ENCODE measurements at regions not wholly inside any gene's neighbourhood (a gene's known extent, or its start where the extent isn't known, plus 50 kb on each side); places are given as distances from the start of the nearest gene placed in this dataset.

DNA sequence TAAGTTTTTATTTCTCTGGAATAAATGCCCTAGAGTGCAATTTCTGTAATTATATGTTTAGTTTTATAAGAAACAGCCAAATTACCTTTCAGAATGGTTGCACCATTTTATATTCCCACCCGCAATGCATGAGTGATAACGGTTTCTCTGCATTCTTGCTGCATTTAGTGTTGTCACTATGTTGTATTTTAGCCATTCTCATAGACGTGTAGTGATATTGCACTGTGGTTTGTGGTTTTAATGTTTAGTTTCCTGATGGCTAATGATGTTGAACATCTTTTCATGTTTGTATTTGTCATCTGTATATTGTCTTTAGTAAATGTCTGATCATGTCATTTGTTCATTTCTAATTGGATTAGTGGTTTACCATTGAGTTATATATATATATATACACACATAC is 73.0 kb upstream of the GOLIM4 start:
- Histone ChIP-seq H2AFZ (ENCODE audit: low read length) (no peak overlapping the region), H3K9me2 (replicated peaks; ENCODE audit: insufficient read depth, low read length) (no peaks in the 10 kb centered on the region), H3K9me3 (replicated peaks; ENCODE audit: insufficient read depth, low read length) (no peaks in the 10 kb centered on the region), H3K4me3 (ENCODE audit: low read length) (no peak overlapping the region), H3F3A (ENCODE audit: insufficient read depth, low read length) (no peaks in the 10 kb centered on the region), H3K79me2 (ENCODE audit: low read length) (no peaks in the 10 kb centered on the region), H4K20me1 (ENCODE audit: insufficient read depth, low read length) (no peaks in the 10 kb centered on the region), H3K27ac (ENCODE audit: low read length) (no peak overlapping the region), H3K4me2 (ENCODE audit: low read depth, low read length) (no peak overlapping the region), H3K36me3 (replicated peaks; ENCODE audit: insufficient read depth, low read length) (no peaks in the 10 kb centered on the region), H3K27me3 (replicated peaks; ENCODE audit: insufficient read depth, low read length) (no peaks in the 10 kb centered on the region), H3K9ac (ENCODE audit: low read length) (no peak overlapping the region), H3K4me1 (ENCODE audit: low read length) (no peaks in the 10 kb centered on the region)
- TF ChIP-seq, protein P1, sequence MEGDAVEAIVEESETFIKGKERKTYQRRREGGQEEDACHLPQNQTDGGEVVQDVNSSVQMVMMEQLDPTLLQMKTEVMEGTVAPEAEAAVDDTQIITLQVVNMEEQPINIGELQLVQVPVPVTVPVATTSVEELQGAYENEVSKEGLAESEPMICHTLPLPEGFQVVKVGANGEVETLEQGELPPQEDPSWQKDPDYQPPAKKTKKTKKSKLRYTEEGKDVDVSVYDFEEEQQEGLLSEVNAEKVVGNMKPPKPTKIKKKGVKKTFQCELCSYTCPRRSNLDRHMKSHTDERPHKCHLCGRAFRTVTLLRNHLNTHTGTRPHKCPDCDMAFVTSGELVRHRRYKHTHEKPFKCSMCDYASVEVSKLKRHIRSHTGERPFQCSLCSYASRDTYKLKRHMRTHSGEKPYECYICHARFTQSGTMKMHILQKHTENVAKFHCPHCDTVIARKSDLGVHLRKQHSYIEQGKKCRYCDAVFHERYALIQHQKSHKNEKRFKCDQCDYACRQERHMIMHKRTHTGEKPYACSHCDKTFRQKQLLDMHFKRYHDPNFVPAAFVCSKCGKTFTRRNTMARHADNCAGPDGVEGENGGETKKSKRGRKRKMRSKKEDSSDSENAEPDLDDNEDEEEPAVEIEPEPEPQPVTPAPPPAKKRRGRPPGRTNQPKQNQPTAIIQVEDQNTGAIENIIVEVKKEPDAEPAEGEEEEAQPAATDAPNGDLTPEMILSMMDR (IDR thresholded peaks at IDR 0.05; ENCODE audit: low read length) = no peak
- TF ChIP-seq EZH2 (optimal IDR thresholded peaks at IDR 0.05; ENCODE audit: low read depth, low read length) = no peak
- no peak for TF ChIP-seq EZH2phosphoT487 (IDR thresholded peaks at IDR 0.05; ENCODE audit: low read length)
- peak; percentile 29 for DNase-seq

DNA sequence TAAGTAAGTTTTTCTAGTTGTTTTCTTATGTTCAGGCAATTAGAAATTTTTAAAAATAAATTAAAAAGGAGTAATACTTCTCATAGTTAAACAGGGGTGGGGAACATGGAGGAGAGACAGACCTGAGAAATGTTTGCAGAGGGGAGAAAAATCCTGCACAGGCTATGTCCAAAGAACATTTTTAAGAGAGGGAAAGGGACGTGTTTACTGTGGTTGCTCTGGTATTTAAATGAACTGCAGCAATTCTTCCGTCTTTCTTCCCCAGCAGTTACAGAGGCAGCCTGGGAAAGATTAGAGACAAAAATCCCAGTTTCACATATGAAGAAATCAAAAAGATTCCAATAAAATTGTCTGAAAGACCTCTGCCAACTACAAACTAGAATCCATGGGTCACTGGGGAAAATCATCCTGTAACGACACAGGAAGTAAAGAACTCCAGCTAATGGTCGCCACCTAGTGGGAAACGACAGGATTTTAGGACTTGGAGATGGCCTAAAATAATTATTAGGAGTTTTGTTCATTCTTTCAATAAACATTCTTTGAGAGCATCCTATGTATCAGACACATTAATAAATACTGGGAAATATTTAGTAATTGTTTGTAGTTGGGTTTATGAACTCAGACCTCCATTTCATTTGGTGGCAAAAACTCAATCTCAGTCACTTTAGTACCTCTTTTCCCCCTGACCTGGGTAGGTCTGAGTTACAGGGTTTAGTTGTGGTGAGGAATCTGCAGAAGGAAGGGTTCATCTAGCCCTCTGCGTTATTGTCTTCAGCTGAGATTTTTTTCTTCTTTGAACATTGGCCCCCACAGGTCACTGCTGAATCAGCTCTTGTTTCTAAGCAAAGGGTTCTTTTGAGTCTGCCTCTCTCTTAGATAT is 69.9 kb upstream of the GOLIM4 start:
- H3K4me1 ChIP-seq (ENCODE audit: low read length) = no peaks in the 10 kb centered on the region
- H3K4me2 ChIP-seq (ENCODE audit: low read depth, low read length) = peak overlapping the region; percentile 22; the same call in 1 of the 2 replicates
- no peaks in the 10 kb centered on the region for H3K79me2 ChIP-seq (ENCODE audit: low read length)
- H3F3A ChIP-seq (ENCODE audit: insufficient read depth, low read length) = no peaks in the 10 kb centered on the region
- H3K36me3 ChIP-seq (replicated peaks; ENCODE audit: insufficient read depth, low read length) = no peaks in the 10 kb centered on the region
- peak; percentile 67 for DNase-seq
- H3K27ac ChIP-seq (ENCODE audit: low read length) = no peak overlapping the region
- H3K9ac ChIP-seq (ENCODE audit: low read length) = no peak overlapping the region; the same call in 1 of the 2 replicates
- no peaks in the 10 kb centered on the region for H3K9me2 ChIP-seq (replicated peaks; ENCODE audit: insufficient read depth, low read length)
- no peaks in the 10 kb centered on the region for H3K27me3 ChIP-seq (replicated peaks; ENCODE audit: insufficient read depth, low read length)
- no peaks in the 10 kb centered on the region for H3K9me3 ChIP-seq (replicated peaks; ENCODE audit: insufficient read depth, low read length)
- H3K4me3 ChIP-seq (ENCODE audit: low read length) = no peak overlapping the region
- peak overlapping the region; percentile 32 for H2AFZ ChIP-seq (ENCODE audit: low read length)
- TF ChIP-seq EZH2 (optimal IDR thresholded peaks at IDR 0.05; ENCODE audit: low read depth, low read length) = no peak
- TF ChIP-seq, protein P1 (IDR thresholded peaks at IDR 0.05; ENCODE audit: low read length) = peak; percentile 88
- no peaks in the 10 kb centered on the region for H4K20me1 ChIP-seq (ENCODE audit: insufficient read depth, low read length)

DNA sequence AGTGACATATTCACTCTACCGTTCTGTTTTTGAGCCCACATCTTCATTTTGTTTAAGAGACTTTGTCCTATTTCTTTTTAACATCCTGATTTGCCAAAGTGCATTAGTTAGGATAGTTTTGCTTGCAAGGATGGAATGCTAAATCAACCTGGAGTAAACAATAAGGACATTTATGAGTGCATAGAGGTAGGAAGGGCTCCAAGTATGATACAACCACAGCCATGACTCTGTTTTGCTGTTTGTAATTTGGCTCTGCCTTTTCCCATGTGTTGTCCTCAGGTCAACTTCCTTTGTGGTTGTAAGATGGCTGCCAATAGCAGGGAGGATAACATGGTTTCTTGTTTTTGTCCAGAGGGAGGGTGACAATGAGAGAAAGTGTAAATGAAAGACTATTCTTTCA is 66.4 kb upstream of the GOLIM4 start:
- Histone ChIP-seq H3K9ac (ENCODE audit: low read length) (no peak overlapping the region), H3K4me1 (ENCODE audit: low read length) (no peaks in the 10 kb centered on the region), H3K9me2 (replicated peaks; ENCODE audit: insufficient read depth, low read length) (no peaks in the 10 kb centered on the region), H3F3A (ENCODE audit: insufficient read depth, low read length) (no peaks in the 10 kb centered on the region), H2AFZ (ENCODE audit: low read length) (no peak overlapping the region), H3K36me3 (replicated peaks; ENCODE audit: insufficient read depth, low read length) (no peaks in the 10 kb centered on the region), H3K79me2 (ENCODE audit: low read length) (no peaks in the 10 kb centered on the region), H3K27ac (ENCODE audit: low read length) (no peak overlapping the region), H3K9me3 (replicated peaks; ENCODE audit: insufficient read depth, low read length) (no peaks in the 10 kb centered on the region), H3K27me3 (replicated peaks; ENCODE audit: insufficient read depth, low read length) (no peaks in the 10 kb centered on the region), H4K20me1 (ENCODE audit: insufficient read depth, low read length) (no peaks in the 10 kb centered on the region), H3K4me3 (ENCODE audit: low read length) (no peak overlapping the region), H3K4me2 (ENCODE audit: low read depth, low read length) (no peak overlapping the region)
- DNase-seq = no peak
- no peak for TF ChIP-seq EZH2 (optimal IDR thresholded peaks at IDR 0.05; ENCODE audit: low read depth, low read length)
- TF ChIP-seq EZH2phosphoT487 (IDR thresholded peaks at IDR 0.05; ENCODE audit: low read length) = no peak
- TF ChIP-seq, protein P1 (IDR thresholded peaks at IDR 0.05; ENCODE audit: low read length) = no peak

Measured in MM.1S (cell line).